NCI-H1417 treated with DMSO at 0.1 percent for 48 hours (cell line): ENCODE measurements at regions not wholly inside any gene's neighbourhood (a gene's known extent, or its start where the extent isn't known, plus 50 kb on each side); places are given as distances from the start of the nearest gene placed in this dataset.

Experiments
- DNase-seq: peaks from one replicate; lab custom pipeline; 2025; lab: John Stamatoyannopoulos, UW

- no peak for DNase-seq
Measured at GRCh38 chr4:19992471-19993093, 259.1 kb upstream of the SLIT2 start.

- no peak for DNase-seq
Measured at GRCh38 chr4:19987746-19988145, 264.0 kb upstream of the SLIT2 start.

- no peak for DNase-seq
Measured at GRCh38 chr4:19983072-19983471, 268.6 kb upstream of the SLIT2 start.

- no peak for DNase-seq
Measured at GRCh38 chr4:19982556-19982955, 269.1 kb upstream of the SLIT2 start.

DNA sequence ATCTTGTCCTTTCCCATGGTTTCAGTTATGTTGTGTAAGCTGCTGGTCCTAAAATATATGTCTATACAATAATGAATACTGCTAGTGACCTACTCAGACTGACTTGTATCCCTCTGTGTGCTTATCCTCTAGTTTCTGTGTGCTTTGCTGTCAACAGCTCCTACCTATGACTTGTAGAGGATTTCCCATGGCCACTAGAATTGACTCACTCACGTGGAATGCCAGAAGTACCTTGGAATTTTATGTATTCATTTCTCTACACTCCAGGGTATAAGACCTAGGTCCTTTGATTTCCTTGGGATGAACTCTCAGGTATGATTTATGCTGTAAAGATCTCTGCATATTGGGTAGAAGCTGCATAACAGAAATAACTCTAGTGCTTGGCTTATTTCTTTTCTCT is 279.9 kb upstream of the SLIT2 start:
- DNase-seq, result no peak

DNA sequence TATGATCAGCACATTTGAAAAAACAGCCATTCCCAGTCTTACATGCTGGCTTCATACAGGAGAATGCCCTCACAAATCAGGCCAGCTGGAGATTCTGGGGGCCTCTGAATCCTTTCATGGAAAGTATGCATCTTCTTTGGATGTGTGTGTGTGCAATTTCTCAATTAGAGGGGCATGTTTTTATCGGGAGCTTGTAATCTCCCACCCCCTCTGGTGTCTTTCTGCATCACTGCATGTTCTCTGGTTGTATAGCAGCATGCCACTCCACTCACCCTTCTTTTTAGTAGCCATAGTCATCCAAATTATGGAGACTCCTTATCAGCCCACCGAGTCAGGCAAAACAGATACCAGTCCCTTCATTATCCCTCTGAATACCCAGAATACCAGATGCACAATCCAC is 282.2 kb upstream of the SLIT2 start:
- DNase-seq, result no peak

DNA sequence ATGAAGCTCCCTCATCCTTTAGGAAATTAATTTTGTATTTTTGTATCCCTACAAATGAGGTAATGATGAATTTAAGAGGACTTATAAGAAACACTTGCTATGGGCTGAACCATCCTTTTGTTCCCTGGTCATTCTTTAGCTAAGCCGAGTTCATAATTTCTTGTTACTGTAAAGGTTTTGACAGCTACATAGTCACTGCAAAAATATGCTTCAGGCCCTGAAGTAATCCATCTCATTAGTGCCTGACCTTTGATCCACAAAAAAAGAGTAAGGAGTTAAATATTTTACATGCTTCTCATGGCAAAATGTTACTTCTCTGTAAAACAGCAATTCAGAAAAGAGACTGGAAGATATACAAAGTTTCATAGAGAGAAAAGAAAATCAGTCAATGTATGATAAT is 290.6 kb upstream of the SLIT2 start:
- no peak for DNase-seq

DNA sequence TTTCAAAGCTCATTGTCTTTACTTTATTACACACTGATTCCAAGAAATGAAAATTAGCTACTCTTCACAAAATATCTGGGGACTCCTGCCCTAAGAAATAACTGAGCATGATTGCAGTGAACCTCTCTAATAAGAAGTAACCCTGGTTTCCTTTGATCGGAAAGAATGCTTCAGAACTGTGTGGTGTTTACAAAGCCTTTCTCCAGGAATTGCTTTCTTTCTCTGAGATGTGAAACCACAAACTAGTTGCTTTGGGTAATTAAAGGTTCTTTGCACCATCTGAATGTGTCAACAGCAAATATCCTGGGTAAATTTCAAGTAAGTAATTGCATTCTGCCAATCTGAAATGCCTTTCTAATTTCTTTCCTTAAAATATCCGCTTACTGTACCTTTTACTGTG is 292.9 kb upstream of the SLIT2 start:
- DNase-seq, result no peak

DNA sequence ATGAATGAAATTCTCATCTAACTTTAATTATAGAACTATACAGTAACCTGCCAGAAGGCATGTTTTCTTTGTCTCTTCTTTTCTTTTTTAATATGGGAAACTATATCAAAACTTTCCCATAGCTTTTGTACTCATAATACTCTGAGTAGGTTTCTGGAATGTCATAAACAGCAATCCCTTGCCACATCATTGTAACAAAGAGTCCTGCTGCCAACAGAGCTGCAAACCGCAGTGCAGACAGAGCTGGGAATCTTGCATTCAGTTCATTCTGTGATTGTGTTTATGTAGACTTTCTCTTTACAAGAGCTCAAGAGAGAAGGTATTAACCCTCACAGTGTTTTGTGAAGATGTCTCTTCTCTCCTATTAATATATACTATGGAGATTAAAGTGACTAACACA is 304.4 kb upstream of the SLIT2 start:
- no peak for DNase-seq

DNA sequence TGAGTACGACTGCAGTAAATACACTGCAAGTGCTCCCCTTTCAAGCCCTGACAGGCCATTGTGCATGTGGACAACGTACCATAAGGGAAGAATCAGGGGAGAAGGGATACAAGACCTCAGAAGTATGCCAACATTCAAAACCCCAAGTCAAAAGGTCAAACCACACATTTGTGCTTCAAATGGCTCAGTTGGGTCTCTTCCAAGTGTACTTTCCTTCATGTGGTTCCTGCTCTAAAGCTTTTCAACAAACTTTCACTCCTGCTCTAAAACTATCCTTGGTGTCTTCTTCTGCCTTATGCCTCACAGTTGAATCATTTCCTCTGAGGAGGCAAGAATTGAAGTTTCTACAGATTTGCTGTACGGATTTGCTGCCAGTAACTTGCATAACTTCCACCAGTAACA is 305.7 kb upstream of the SLIT2 start:
- DNase-seq, result no peak

DNA sequence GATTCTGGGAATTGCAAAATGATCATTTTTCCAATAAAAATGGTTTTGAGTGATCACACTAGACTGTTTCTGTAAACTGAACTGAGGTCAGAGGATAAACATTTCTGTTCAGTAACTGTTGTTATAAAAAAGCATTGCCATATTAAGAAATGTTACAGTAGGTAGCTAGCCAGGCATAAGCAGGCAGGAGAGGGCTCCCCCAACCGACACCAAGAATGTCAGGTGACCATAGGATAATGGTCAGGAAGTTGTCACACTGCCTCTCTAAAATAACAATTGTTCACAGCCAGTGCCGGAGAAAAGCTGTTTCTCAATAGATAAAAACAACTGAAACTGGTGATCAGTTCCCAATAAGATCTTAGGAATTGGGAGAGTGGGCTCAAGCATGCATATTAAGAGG is 306.2 kb upstream of the SLIT2 start:
- no peak for DNase-seq

- DNase-seq, result no peak
Measured at GRCh38 chr4:19944806-19945205, 306.9 kb upstream of the SLIT2 start.

DNA sequence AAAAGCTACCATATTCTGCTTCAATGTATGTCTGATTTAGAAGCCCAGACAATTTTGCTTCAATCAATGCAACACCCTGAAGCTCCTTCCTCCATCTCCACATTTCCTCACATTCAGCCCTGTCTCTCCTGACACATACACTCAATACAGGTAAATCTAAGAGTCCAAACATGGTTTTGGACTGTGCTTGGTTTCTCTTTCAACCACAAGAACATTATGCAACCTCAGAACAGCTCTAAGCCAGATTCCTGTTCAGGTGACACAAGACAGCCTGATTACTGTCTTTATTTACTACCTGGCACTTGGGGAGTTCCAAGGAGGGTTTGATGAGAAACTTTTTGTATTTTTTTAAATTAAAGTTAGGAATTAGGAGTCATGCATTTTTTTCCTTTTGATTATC is 307.5 kb upstream of the SLIT2 start:
- no peak for DNase-seq

DNA sequence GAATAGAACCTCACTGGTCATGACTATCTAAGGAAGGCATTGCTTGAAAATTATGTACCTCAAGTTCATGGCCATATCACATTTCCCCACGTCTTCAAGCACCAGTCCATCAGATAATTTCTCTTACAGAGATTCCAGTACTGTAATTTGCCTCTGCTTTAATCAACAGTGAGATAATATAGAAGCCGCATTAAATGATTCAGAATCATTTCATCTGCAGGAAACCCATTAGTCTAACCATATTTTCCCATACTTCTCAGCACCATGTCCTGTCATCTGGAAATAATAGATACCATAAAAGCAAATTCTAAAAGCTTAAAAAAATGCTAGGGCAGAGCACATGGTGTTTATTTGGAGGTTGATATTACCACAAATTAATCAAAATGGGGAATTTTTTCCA is 310.3 kb upstream of the SLIT2 start:
- DNase-seq, result no peak

- no peak for DNase-seq
Measured at GRCh38 chr4:19940861-19941260, 310.8 kb upstream of the SLIT2 start.

DNA sequence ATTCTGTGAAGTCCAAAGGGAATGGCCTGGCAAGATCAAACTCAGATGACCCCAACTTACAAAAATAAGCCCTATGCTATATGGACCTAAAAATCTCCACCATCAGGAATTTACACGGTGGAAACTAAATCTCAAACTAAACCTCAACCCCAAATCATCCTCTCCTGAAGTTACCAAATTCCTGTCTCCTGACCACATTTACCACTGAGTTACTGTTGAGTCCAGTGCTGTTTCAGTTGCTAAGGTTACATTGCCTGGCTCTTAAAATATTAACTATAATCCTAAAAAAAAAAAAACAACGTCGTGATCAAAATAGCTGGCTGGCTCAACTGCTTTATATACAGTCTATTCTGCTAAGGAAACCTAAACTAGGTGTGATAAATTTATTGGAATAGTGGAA is 315.2 kb upstream of the SLIT2 start:
- DNase-seq, result no peak

DNA sequence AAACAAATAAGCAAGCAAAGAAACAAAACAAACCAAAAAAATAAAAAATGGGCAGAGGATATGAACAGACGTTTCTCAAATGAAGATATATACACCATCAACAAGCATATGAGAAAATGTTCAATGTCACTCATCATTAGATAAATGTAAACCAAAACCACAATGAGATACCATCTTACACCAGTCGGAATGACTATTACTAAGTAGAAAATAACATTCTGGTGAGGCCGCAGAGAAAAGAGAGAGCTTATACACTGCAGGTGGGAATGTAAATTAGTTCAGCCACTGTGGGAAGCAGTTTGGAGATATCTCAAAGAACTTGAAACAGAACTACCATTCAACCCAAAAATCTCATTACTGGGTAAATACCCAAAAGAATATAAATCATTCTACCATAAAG is 321.0 kb upstream of the SLIT2 start:
- DNase-seq, result no peak

DNA sequence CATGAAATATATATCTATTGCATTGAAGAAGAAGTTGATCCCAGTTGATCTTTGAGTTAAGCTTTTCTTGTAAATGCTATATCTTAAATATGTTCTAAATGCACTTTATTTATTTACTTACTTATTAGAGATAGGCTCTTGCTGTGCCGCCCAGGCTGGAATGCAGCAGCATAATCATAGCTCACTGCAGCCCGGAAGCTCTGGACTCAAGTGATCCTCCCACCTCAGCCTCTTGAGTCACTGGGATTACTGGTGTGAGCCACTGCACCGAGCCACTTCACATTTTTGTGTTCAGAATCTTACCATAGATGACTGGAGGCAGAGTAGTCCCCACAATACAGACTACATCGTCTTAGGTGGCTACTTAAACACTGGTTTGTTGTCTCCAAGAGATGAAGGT is 324.3 kb upstream of the SLIT2 start:
- DNase-seq, result no peak

DNA sequence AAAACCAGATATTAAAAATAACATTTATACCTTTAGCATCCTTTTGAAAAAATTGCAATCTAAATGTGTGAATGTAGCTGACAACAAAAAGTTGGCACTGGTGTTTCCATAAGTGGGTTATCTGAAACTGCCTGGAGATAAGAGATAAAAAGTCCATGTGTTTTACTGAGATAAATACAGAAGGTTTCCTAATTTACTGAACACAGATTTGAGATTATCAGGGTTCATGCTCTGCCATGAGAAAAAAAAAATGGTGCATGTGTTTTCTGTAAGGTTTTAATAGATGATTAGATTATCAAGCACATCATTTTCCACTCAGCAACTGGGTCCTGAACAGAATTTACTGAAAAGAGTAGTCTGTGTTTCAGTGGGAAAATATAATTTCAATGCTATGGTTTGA is 326.2 kb upstream of the SLIT2 start:
- no peak for DNase-seq

- DNase-seq, result no peak
Measured at GRCh38 chr4:19924761-19925160, 326.9 kb upstream of the SLIT2 start.

DNA sequence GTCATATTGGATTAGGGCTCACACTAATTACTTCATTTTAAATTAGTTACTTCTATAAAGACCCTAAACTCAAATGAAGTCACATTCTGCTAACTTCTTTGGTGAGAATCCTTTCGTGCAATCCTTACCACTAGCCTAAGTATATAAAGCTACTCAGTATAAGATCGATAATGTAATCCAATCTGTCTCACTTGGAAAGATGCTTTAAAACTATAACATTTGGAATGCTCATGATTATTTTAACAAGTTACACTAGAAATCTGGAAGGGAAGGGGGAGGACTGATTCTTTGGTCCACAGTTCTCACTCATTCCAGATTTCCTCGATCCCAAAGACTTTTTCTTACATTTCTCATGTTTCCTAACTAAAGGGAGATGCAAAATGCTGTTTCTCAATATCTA is 336.4 kb upstream of the SLIT2 start:
- DNase-seq, result no peak

DNA sequence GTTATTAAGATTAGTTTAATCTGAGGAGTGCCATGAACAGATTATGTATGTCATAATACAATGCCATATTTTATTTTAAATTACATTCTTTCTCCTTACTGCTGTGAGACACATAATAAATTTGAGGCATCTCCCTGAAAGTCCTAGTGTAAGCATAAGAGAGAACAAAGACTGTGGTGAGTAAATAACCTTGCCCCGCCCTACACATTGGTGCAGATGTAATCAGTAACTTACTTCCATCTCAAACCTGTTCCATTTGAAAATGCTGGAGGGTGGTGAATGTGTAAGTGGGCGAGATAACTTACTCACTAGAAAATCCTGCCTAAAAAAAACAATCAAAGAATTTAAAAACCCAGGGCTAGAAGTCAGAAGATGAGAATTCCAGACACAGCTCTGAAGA is 338.1 kb upstream of the SLIT2 start:
- no peak for DNase-seq

- DNase-seq, result no peak
Measured at GRCh38 chr4:19910861-19911525, 340.7 kb upstream of the SLIT2 start.

GRCh38 chr4:19905024-19905423 is 346.7 kb upstream of the SLIT2 start:
- no peak for DNase-seq
